Osteoblast (primary cell): ENCODE measurements at regions not wholly inside any gene's neighbourhood (a gene's known extent, or its start where the extent isn't known, plus 50 kb on each side); places are given as distances from the start of the nearest gene placed in this dataset.

ENCODE experiments used
- DNase-seq: peaks from one replicate; pipeline ENCODE4 v3.0.0; 2011; ENCODE audit warnings: low spot score, mixed read lengths; ENCODE audit not compliant: insufficient read length; ENCODE audit errors: missing footprints
- H2AFZ ChIP-seq: 2 replicates; pipeline ENCODE4 v1.6.0; 2011; ENCODE audit warnings: mild to moderate bottlenecking, low read length
- H3K27ac ChIP-seq: 2 replicates; pipeline ENCODE4 v1.5.1; 2011; ENCODE audit warnings: mild to moderate bottlenecking, low read depth, low read length, moderate library complexity
- H3K27me3 ChIP-seq: 2 replicates; pipeline ENCODE4 v1.6.0; 2012; ENCODE audit warnings: mild to moderate bottlenecking, control low read depth, inconsistent platforms, low read length, moderate library complexity; ENCODE audit not compliant: insufficient read depth
- H3K36me3 ChIP-seq: 2 replicates; pipeline ENCODE4 v1.5.1; 2011; ENCODE audit warnings: mild to moderate bottlenecking, low read length, control low read depth, moderate library complexity; ENCODE audit not compliant: insufficient read depth
- H3K4me1 ChIP-seq: 2 replicates; pipeline ENCODE4 v1.5.1; 2011; ENCODE audit warnings: mild to moderate bottlenecking, low read length, control low read depth, moderate library complexity; ENCODE audit not compliant: insufficient read depth
- H3K4me2 ChIP-seq: 2 replicates; pipeline ENCODE4 v1.6.0; 2011; ENCODE audit warnings: mild to moderate bottlenecking, low read length; ENCODE audit not compliant: insufficient read depth
- H3K4me3 ChIP-seq: fragments of 200-600 bp; sonication (generic); 3 replicates; pipeline ENCODE4 v1.5.1; 2012; ENCODE audit warnings: mild to moderate bottlenecking, low read length, inconsistent platforms; ENCODE audit not compliant: insufficient read depth
- H3K79me2 ChIP-seq: 2 replicates; pipeline ENCODE4 v1.6.0; 2012; ENCODE audit warnings: mild to moderate bottlenecking, low read length, control low read depth, inconsistent platforms; ENCODE audit not compliant: insufficient read depth
- H3K9me3 ChIP-seq: 2 replicates; pipeline ENCODE4 v1.5.1; 2011; ENCODE audit warnings: low read depth, low read length, control low read depth
- H4K20me1 ChIP-seq: 2 replicates; pipeline ENCODE4 v1.6.0; 2012; ENCODE audit warnings: mild to moderate bottlenecking, low read length, control low read depth; ENCODE audit not compliant: insufficient read depth
- TF ChIP-seq, protein P1 (sequence below): IDR thresholded peaks from 2 replicates; pipeline ENCODE4 v1.5.1; 2011; ENCODE audit warnings: mild to moderate bottlenecking, low read depth, low read length, moderate library complexity; ENCODE audit errors: extremely low read depth

DNA sequence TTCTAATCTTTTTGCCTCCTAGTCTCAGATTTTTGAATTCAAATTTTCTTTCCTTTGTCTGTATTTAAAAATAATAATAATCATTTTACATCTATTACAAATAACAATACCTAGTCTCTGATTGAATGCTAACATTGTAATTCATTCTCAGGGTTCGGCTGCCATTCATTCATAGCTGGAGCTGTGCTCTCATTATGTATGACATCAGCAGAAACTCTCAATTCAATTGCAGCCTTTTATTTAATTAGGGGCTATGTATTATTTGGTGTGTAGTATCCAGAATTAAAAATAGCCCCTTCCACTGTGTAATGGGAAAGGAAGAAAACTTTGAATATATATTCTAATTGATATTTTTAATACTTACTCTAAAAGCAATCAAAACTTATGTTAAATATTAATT, 270.4 kb upstream of the MDFIC2 start:
- Histone ChIP-seq H4K20me1 (no peaks in the 10 kb centered on the region), H3K27ac (no peak overlapping the region), H3K4me3 (no peak overlapping the region), H2AFZ (no peak overlapping the region), H3K79me2 (no peaks in the 10 kb centered on the region), H3K4me2 (no peak overlapping the region), H3K9me3 (no peaks in the 10 kb centered on the region), H3K36me3 (no peaks in the 10 kb centered on the region), H3K27me3 (peaks cover 14% of the 10 kb centered on the region), H3K4me1 (no peaks in the 10 kb centered on the region)
- TF ChIP-seq, protein P1, sequence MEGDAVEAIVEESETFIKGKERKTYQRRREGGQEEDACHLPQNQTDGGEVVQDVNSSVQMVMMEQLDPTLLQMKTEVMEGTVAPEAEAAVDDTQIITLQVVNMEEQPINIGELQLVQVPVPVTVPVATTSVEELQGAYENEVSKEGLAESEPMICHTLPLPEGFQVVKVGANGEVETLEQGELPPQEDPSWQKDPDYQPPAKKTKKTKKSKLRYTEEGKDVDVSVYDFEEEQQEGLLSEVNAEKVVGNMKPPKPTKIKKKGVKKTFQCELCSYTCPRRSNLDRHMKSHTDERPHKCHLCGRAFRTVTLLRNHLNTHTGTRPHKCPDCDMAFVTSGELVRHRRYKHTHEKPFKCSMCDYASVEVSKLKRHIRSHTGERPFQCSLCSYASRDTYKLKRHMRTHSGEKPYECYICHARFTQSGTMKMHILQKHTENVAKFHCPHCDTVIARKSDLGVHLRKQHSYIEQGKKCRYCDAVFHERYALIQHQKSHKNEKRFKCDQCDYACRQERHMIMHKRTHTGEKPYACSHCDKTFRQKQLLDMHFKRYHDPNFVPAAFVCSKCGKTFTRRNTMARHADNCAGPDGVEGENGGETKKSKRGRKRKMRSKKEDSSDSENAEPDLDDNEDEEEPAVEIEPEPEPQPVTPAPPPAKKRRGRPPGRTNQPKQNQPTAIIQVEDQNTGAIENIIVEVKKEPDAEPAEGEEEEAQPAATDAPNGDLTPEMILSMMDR: no peak
- DNase-seq: no peak

DNA sequence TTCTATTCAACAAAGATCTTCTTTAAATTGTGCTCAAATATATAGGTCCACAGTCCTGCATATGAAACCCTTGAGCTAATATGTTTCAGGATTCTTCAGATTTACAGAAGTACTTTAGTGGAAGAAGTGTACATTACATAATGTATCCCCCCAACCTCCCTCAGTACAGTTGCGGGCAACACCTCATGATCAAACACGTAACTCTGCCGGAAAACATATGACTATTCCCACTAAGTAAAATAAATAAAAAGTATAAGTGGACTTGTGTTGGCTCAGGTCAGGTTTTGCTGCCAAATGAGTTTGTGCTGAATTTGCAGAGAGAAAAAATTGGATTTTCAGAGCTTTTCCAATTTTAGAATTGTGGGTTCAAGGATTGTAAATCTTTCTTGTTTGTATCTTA, 267.6 kb upstream of the MDFIC2 start:
- Histone ChIP-seq H4K20me1 (no peaks in the 10 kb centered on the region), H3K9me3 (no peaks in the 10 kb centered on the region), H3K27me3 (peaks cover 23% of the 10 kb centered on the region), H3K36me3 (no peaks in the 10 kb centered on the region), H3K79me2 (no peaks in the 10 kb centered on the region), H3K4me3 (no peak overlapping the region), H3K27ac (no peak overlapping the region), H2AFZ (no peak overlapping the region), H3K4me1 (no peaks in the 10 kb centered on the region), H3K4me2 (no peak overlapping the region)
- no peak for DNase-seq
- TF ChIP-seq, protein P1: no peak

DNA sequence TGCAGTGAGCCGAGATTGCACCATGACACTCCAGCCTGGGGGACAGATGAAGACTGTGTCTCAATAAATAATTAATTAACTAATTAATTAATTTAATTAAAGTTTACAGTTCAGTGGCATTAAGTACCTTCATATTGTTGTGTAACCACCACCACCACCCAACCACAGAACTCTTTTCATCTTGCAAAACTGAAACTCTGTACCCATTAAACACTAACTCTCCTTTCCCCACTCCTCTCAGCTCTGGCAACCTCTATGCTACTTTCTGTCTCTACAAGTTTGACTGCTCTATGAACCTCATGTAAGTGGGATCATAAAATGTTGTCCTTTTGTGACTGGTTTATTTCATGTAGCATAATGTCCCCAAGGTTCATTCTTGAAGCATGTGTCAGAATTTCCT, 259.3 kb upstream of the MDFIC2 start:
- Histone ChIP-seq H2AFZ (no peak overlapping the region), H3K27ac (no peak overlapping the region), H3K4me2 (no peak overlapping the region), H4K20me1 (no peaks in the 10 kb centered on the region), H3K9me3 (no peaks in the 10 kb centered on the region), H3K4me1 (no peaks in the 10 kb centered on the region), H3K36me3 (no peaks in the 10 kb centered on the region), H3K27me3 (peaks cover 7% of the 10 kb centered on the region), H3K4me3 (no peak overlapping the region), H3K79me2 (no peaks in the 10 kb centered on the region)
- DNase-seq: no peak
- TF ChIP-seq, protein P1: no peak

DNA sequence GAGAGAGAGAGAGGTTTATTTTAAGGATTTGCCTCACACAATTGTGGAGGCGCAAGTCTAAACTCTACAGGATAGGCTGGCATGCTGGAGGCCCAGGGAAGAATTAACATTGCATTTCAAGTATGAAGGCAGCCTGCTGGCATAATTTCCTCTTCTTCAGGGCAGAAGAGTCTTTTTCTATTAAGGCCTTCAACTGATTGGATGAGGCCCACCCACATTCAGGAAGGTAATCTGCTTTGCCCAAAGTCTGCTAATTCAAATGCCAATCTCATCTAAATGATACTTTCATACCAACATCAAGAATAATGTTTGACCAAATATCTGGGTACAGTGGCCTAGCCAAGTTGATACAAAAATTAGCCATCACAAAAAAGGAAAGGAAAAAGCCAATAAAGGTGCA, 258.1 kb upstream of the MDFIC2 start:
- Histone ChIP-seq H3K4me1 (no peaks in the 10 kb centered on the region), H3K9me3 (no peaks in the 10 kb centered on the region), H3K4me2 (no peak overlapping the region), H3K27me3 (peaks cover 6% of the 10 kb centered on the region), H3K79me2 (no peaks in the 10 kb centered on the region), H3K4me3 (no peak overlapping the region), H2AFZ (no peak overlapping the region), H3K27ac (no peak overlapping the region), H3K36me3 (no peaks in the 10 kb centered on the region), H4K20me1 (no peaks in the 10 kb centered on the region)
- TF ChIP-seq, protein P1: no peak
- DNase-seq: no peak
